ENCODE measurements at regions not wholly inside any gene's neighbourhood (a gene's known extent, or its start where the extent isn't known, plus 50 kb on each side); places are given as distances from the start of the nearest gene placed in this dataset.
"Not testable (repeated sequence)": the region's sequence is repeated elsewhere in the genome, so short reads cannot be mapped to it uniquely, and the experiment has no call there.

DNA sequence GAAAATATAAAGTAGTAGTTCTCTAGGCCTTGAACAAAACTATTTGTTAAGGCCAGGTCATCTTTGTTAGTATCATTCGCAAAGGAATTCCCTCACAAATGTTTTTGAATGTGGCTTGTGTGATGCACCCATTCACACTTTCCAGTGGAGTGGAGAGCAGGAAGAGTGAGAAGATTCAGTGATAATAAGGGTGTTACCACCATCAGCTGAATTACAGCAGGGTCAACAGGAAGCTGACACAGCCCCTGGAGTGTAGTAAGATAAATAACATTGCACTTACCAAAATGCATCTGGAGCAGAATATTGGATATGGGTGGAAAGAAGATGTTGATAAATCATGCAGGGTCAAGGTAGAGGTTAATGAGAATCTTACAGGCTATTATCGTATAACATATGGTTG is 231.0 kb downstream of the DSC3 start:
- no peak overlapping the region for H3K4me3 ChIP-seq
- no peaks in the 10 kb centered on the region for H3K36me3 ChIP-seq
- H3K4me1 ChIP-seq = peaks cover 0 to 15% (median 0%) of the 10 kb centered on the region in 3 donors
- H3K9me3 ChIP-seq = no peaks in the 10 kb centered on the region
- WGBS, 2 donors (ENCODE audit: low coverage in 1 of 2) = 60 to 81% methylated on average over 2 of the region's 2 CpGs
- ATAC-seq = no peak
- no peaks in the 10 kb centered on the region for H3K27me3 ChIP-seq
- H3K27ac ChIP-seq = no peak overlapping the region
- TF ChIP-seq POLR2AphosphoS5 (IDR thresholded peaks at IDR 0.05) (no peak), POLR2A (IDR thresholded peaks at IDR 0.05) (no peak), EP300 (IDR thresholded peaks at IDR 0.05) (no peak)
- TF ChIP-seq, protein P1, sequence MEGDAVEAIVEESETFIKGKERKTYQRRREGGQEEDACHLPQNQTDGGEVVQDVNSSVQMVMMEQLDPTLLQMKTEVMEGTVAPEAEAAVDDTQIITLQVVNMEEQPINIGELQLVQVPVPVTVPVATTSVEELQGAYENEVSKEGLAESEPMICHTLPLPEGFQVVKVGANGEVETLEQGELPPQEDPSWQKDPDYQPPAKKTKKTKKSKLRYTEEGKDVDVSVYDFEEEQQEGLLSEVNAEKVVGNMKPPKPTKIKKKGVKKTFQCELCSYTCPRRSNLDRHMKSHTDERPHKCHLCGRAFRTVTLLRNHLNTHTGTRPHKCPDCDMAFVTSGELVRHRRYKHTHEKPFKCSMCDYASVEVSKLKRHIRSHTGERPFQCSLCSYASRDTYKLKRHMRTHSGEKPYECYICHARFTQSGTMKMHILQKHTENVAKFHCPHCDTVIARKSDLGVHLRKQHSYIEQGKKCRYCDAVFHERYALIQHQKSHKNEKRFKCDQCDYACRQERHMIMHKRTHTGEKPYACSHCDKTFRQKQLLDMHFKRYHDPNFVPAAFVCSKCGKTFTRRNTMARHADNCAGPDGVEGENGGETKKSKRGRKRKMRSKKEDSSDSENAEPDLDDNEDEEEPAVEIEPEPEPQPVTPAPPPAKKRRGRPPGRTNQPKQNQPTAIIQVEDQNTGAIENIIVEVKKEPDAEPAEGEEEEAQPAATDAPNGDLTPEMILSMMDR (IDR thresholded peaks at IDR 0.05) = no peak

DNA sequence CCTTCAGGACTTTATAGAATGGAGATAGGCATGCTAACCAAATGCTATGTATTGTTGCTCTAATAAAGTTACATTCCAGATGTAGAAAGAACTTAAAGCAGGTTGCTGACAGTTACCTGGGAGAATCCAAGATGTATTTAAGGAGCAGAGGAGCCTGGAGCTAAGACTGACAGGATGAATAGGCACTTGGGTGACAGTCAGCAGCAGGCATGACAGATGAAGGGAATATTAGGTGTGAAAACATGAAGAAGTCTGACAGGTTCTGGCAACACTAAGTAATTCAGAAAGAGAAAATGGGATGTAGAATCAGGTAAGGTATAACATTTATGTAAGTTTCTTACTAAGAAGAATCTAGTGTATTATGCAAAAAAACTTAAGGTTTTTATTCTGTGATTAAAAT is 232.0 kb downstream of the DSC3 start:
- H3K9me3 ChIP-seq = no peaks in the 10 kb centered on the region
- no peak overlapping the region for H3K27ac ChIP-seq
- ATAC-seq = no peak
- no peaks in the 10 kb centered on the region for H3K36me3 ChIP-seq
- no peak overlapping the region for H3K4me3 ChIP-seq
- TF ChIP-seq EP300 (IDR thresholded peaks at IDR 0.05) = no peak
- TF ChIP-seq POLR2AphosphoS5 (IDR thresholded peaks at IDR 0.05) = no peak
- TF ChIP-seq, protein P1 (IDR thresholded peaks at IDR 0.05) = no peak
- TF ChIP-seq POLR2A (IDR thresholded peaks at IDR 0.05) = no peak
- peaks cover 0 to 15% (median 0%) of the 10 kb centered on the region in 3 donors for H3K4me1 ChIP-seq
- H3K27me3 ChIP-seq = no peaks in the 10 kb centered on the region

DNA sequence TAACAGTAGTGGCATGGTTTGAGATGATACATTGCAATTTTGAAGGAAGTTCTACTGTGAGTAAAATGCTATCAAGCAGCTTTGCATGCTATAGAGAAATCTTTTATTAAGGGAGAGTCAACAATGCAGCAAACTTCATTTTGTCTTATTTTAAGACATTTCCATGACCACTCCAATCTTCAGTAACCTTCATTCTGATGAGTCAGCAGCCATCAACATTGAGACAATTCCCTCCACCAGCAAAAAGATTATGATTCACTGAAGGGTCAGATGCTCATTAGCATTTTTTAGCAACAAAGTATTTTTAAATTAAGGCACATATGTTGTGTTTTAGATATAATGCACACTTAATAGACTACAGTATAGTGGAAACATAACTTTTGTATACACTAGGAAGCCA is 235.7 kb downstream of the DSC3 start:
- Histone ChIP-seq H3K27me3 (no peaks in the 10 kb centered on the region), H3K4me3 (no peak overlapping the region), H3K4me1 (peaks cover 0 to 4% (median 0%) of the 10 kb centered on the region in 3 donors), H3K27ac (no peak overlapping the region), H3K36me3 (no peaks in the 10 kb centered on the region), H3K9me3 (no peaks in the 10 kb centered on the region)
- no peak for ATAC-seq
- TF ChIP-seq, protein P1 (IDR thresholded peaks at IDR 0.05) = no peak
- TF ChIP-seq EP300 (IDR thresholded peaks at IDR 0.05) (no peak), POLR2A (IDR thresholded peaks at IDR 0.05) (no peak), POLR2AphosphoS5 (IDR thresholded peaks at IDR 0.05) (no peak)

DNA sequence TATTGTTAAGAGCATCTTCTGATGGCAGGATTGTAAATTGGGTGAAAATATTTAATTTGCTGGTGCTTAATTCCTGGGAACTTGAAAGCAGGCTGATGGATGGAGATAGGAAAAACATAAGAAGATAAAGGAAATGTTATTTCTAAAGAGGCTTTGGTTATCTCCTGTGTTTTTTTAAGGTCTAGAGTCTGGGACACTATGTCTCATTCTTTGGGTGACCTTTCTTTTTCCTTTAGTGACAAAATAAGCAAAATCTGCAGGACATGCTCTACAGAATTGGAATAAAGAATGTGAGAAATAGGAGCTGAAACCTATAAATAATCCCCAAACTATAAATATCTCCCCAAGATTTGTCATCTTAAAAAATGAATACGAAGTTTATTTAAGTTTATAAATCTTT is 241.7 kb downstream of the DSC3 start:
- no peak for ATAC-seq
- WGBS, 2 donors (ENCODE audit: low coverage in 1 of 2) = 10 to 14% methylated on average over 1 of the region's 1 CpG
- TF ChIP-seq POLR2AphosphoS5 (IDR thresholded peaks at IDR 0.05) (no peak), POLR2A (IDR thresholded peaks at IDR 0.05) (no peak), EP300 (IDR thresholded peaks at IDR 0.05) (no peak)
- TF ChIP-seq, protein P1 (IDR thresholded peaks at IDR 0.05) = no peak
- Histone ChIP-seq H3K27me3 (no peaks in the 10 kb centered on the region), H3K4me3 (no peak overlapping the region), H3K36me3 (no peaks in the 10 kb centered on the region), H3K9me3 (no peaks in the 10 kb centered on the region), H3K4me1 (peaks cover 0 to 20% (median 2%) of the 10 kb centered on the region in 3 donors), H3K27ac (no peak overlapping the region)

DNA sequence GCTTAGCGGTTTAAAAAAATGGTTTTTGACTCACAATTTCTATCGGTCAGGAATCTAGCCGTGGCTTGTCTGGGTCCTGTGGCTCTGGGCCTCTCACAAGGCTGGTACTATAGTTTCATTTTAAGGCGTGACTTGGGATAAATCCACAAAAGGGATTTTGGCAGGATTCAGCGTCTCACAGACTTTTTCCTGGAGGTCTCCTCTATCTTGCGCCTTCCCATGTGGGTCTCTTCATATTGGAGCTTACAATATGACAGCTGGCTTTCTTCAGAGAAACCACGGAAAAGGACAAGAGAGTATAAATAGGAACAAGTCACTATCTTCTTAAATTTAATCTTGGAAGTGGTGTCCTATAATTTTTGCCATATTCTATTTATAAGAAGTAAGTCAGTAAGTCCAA is 250.5 kb downstream of the DSC3 start:
- no peak for ATAC-seq
- H3K4me1 ChIP-seq = no peaks in the 10 kb centered on the region
- H3K9me3 ChIP-seq = no peaks in the 10 kb centered on the region
- no peaks in the 10 kb centered on the region for H3K27me3 ChIP-seq
- 46 to 59% methylated on average over 7 of the region's 7 CpGs for WGBS, 2 donors (ENCODE audit: low coverage in 1 of 2)
- no peak overlapping the region for H3K4me3 ChIP-seq
- TF ChIP-seq, protein P1 (IDR thresholded peaks at IDR 0.05) = no peak
- no peak for TF ChIP-seq POLR2A (IDR thresholded peaks at IDR 0.05)
- TF ChIP-seq EP300 (IDR thresholded peaks at IDR 0.05) = no peak
- no peak for TF ChIP-seq POLR2AphosphoS5 (IDR thresholded peaks at IDR 0.05)
- no peak overlapping the region for H3K27ac ChIP-seq
- H3K36me3 ChIP-seq = no peaks in the 10 kb centered on the region

DNA sequence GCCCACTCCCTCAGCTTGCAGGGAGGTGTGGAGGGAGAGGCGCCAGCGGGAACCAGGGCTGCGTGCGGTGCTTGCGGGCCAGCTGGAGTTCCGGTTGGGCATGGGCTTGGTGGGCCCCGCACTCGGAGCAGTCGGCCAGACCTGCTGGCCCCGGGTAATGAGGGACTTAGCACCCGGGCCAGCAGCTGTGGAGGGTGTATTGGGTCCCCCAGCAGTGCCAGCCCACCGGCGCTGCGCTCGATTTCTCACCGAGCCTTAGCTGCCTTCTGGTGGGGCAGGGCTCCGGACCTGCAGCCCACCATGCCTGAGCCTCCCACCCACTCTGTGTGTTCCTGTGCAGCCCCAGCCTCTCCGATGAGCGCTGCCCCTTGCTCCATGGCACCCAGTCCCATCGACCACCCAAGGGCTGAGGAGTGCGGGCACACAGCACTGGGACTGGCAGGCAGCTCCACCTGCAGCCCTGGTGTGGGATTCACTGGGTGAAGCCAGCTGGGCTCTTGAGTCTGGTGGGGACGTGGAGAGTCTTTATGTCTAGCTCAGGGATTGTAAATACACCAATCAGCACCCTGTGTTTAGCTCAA is 254.0 kb downstream of the DSC3 start:
- 94% methylated on average over 3 of the region's 22 CpGs; no CpG with 5 or more reads in 1 of the 2 donors for WGBS, 2 donors (ENCODE audit: low coverage in 1 of 2)
- H3K4me3 ChIP-seq, H3K27me3 ChIP-seq, H3K9me3 ChIP-seq, H3K27ac ChIP-seq, H3K4me1 ChIP-seq, ATAC-seq, H3K36me3 ChIP-seq: not testable (repeated sequence)
